ENCODE measurements at regions not wholly inside any gene's neighbourhood (a gene's known extent, or its start where the extent isn't known, plus 50 kb on each side); places are given as distances from the start of the nearest gene placed in this dataset.

DNA sequence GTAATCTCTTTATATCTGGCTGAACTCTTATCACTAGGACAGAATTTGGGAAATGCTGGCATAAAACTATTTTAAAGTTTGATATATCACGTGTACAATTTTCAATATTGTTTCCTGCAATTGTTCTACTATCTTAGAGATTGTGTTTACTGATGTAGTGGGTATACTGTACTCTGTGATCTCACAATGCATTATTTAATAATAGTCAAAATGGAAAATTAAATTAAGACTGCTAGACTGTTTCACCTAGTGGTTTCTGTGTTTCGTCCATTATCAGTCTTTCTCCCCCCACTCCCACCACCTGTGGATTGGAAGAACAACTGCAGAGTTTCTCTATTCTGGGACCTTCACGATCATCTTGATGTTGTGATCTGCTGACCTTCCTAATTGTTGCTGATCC lies 449.2 kb upstream of the SLC10A2 start:
- TF ChIP-seq POLR2A (IDR thresholded peaks at IDR 0.05; ENCODE audit: low read depth, low read length): no peak
- TF ChIP-seq TAF1 (IDR thresholded peaks at IDR 0.05; ENCODE audit: low read depth, low read length): no peak
- no peak for TF ChIP-seq POLR2AphosphoS5 (IDR thresholded peaks at IDR 0.05; ENCODE audit: low read depth, low read length)
- no peak for TF ChIP-seq POU2F2 (IDR thresholded peaks at IDR 0.05; ENCODE audit: low read depth, low read length)
- TF ChIP-seq PAX5 (IDR thresholded peaks at IDR 0.05; ENCODE audit: insufficient read depth, low read length, severe bottlenecking): no peak
- TF ChIP-seq SPI1 (IDR thresholded peaks at IDR 0.05; ENCODE audit: low read depth, low read length): no peak

All from GM12891 (cell line).